NB4 (cell line): ENCODE measurements at regions not wholly inside any gene's neighbourhood (a gene's known extent, or its start where the extent isn't known, plus 50 kb on each side); places are given as distances from the start of the nearest gene placed in this dataset.

Source experiments
- MYC ChIP-seq: IDR thresholded peaks from 2 replicates; pipeline ENCODE4 v1.6.1; 2011; ENCODE audit warnings: low read depth, low read length
- POLR2A ChIP-seq: IDR thresholded peaks from 2 replicates; pipeline ENCODE4 v1.6.1; 2011; ENCODE audit warnings: mild to moderate bottlenecking; ENCODE audit not compliant: insufficient read length; ENCODE audit errors: extremely low read depth
- TF ChIP-seq, protein P1 (sequence below): IDR thresholded peaks from one replicate; pipeline ENCODE4 v1.5.1; 2012; ENCODE audit warnings: low read depth, low read length
- TF ChIP-seq, protein P2 (sequence below): IDR thresholded peaks from 2 replicates; pipeline ENCODE4 v1.6.1; 2011; ENCODE audit warnings: low read depth, low read length

DNA sequence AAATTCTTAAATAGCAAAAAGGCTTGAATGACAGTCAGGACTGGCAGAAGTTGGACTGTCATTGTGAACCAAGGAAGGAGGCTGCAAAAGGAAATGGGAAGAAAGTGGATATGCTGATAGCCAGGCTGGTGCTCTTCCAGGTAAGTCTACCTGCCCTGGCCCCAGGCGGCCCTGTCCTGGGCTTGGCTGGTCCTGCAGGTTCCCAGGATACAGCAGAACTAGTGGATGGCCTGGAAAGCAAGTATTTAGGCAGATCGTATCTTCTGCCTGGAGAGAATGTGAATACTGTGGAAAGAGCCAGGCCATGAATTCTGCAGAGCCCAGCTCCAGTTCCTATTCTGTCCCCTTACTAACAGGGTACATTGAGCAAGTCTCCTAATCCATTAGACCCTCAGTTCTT lies 149.3 kb downstream of the SEC61B start:
- TF ChIP-seq, protein P1, sequence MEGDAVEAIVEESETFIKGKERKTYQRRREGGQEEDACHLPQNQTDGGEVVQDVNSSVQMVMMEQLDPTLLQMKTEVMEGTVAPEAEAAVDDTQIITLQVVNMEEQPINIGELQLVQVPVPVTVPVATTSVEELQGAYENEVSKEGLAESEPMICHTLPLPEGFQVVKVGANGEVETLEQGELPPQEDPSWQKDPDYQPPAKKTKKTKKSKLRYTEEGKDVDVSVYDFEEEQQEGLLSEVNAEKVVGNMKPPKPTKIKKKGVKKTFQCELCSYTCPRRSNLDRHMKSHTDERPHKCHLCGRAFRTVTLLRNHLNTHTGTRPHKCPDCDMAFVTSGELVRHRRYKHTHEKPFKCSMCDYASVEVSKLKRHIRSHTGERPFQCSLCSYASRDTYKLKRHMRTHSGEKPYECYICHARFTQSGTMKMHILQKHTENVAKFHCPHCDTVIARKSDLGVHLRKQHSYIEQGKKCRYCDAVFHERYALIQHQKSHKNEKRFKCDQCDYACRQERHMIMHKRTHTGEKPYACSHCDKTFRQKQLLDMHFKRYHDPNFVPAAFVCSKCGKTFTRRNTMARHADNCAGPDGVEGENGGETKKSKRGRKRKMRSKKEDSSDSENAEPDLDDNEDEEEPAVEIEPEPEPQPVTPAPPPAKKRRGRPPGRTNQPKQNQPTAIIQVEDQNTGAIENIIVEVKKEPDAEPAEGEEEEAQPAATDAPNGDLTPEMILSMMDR: no peak
- TF ChIP-seq POLR2A: no peak
- no peak for TF ChIP-seq MYC
- TF ChIP-seq, protein P2, sequence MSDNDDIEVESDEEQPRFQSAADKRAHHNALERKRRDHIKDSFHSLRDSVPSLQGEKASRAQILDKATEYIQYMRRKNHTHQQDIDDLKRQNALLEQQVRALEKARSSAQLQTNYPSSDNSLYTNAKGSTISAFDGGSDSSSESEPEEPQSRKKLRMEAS: no peak
